MM.1S (cell line): ENCODE measurements at regions not wholly inside any gene's neighbourhood (a gene's known extent, or its start where the extent isn't known, plus 50 kb on each side); places are given as distances from the start of the nearest gene placed in this dataset.

Experiments used
- DNase-seq: peaks from one replicate; pipeline ENCODE4 v3.0.0-alpha.2; 2015
- H2AFZ ChIP-seq: fragments of 300-600 bp; sonication (generic); 2 replicates; pipeline ENCODE4 v1.6.0; 2016; ENCODE audit warnings: antibody characterized with exemption, low read length
- H3F3A ChIP-seq: fragments of 300-600 bp; sonication (generic); 2 replicates; pipeline ENCODE4 v1.6.1; 2016; ENCODE audit warnings: mild to moderate bottlenecking, antibody characterized with exemption, low read length, moderate library complexity, mixed read lengths; ENCODE audit not compliant: insufficient read depth
- H3K27ac ChIP-seq: fragments of 300-600 bp; sonication (generic); 2 replicates; pipeline ENCODE4 v1.5.1; 2016; ENCODE audit warnings: mild to moderate bottlenecking, low read length
- H3K27me3 ChIP-seq: fragments of 300-600 bp; sonication (generic); replicated peaks from 2 replicates; pipeline ENCODE4 v1.6.0; 2016; ENCODE audit warnings: low read length; ENCODE audit not compliant: insufficient read depth
- H3K36me3 ChIP-seq: fragments of 300-600 bp; sonication (generic); replicated peaks from 2 replicates; pipeline ENCODE4 v1.6.1; 2016; ENCODE audit warnings: mild to moderate bottlenecking, low read length, mixed read lengths; ENCODE audit not compliant: insufficient read depth
- H3K4me1 ChIP-seq: fragments of 300-600 bp; sonication (generic); 2 replicates; pipeline ENCODE4 v1.6.1; 2016; ENCODE audit warnings: low read length, mixed read lengths
- H3K4me2 ChIP-seq: fragments of 300-600 bp; sonication (generic); 2 replicates; pipeline ENCODE4 v1.6.0; 2016; ENCODE audit warnings: low read depth, low read length
- H3K4me3 ChIP-seq: fragments of 300-600 bp; sonication (generic); 2 replicates; pipeline ENCODE4 v1.5.1; 2016; ENCODE audit warnings: low read length, mixed read lengths
- H3K79me2 ChIP-seq: fragments of 300-600 bp; sonication (generic); 2 replicates; pipeline ENCODE4 v1.6.1; 2016; ENCODE audit warnings: mixed run types, low read length, mixed read lengths
- H3K9ac ChIP-seq: fragments of 300-600 bp; sonication (generic); 2 replicates; pipeline ENCODE4 v1.6.1; 2016; ENCODE audit warnings: low read length, mixed read lengths
- H3K9me2 ChIP-seq: fragments of 300-600 bp; sonication (generic); replicated peaks from 2 replicates; pipeline ENCODE4 v1.6.1; 2016; ENCODE audit warnings: mild to moderate bottlenecking, low read length, mixed read lengths; ENCODE audit not compliant: insufficient read depth
- H3K9me3 ChIP-seq: fragments of 300-600 bp; sonication (generic); replicated peaks from 2 replicates; pipeline ENCODE4 v1.6.1; 2016; ENCODE audit warnings: mild to moderate bottlenecking, low read length, mixed read lengths; ENCODE audit not compliant: insufficient read depth
- H4K20me1 ChIP-seq: fragments of 300-600 bp; sonication (generic); 2 replicates; pipeline ENCODE4 v1.6.1; 2016; ENCODE audit warnings: mild to moderate bottlenecking, low read length, moderate library complexity, mixed read lengths; ENCODE audit not compliant: insufficient read depth
- CTCF ChIP-seq: fragments of 300-600 bp; sonication (generic); IDR thresholded peaks from 2 replicates; pipeline ENCODE4 v1.5.1; 2016; ENCODE audit warnings: antibody characterized with exemption, low read length, mixed read lengths
- EZH2 ChIP-seq: fragments of 300-600 bp; sonication (generic); optimal IDR thresholded peaks from 2 replicates; pipeline ENCODE3; 2017; ENCODE audit warnings: low read depth, mild to moderate bottlenecking, antibody characterized with exemption, low read length, mixed read lengths
- EZH2phosphoT487 ChIP-seq: fragments of 300-600 bp; sonication (generic); IDR thresholded peaks from 2 replicates; pipeline ENCODE4 v1.6.1; 2018; ENCODE audit warnings: antibody characterized with exemption, low read length

- Histone ChIP-seq H4K20me1 (no peaks in the 10 kb centered on the region), H3K9ac (no peak overlapping the region), H3K27ac (no peak overlapping the region), H3K9me3 (no peaks in the 10 kb centered on the region), H3F3A (no peaks in the 10 kb centered on the region), H3K4me2 (no peak overlapping the region), H2AFZ (no peak overlapping the region), H3K27me3 (no peaks in the 10 kb centered on the region), H3K4me1 (no peaks in the 10 kb centered on the region), H3K9me2 (no peaks in the 10 kb centered on the region), H3K36me3 (no peaks in the 10 kb centered on the region), H3K4me3 (no peak overlapping the region), H3K79me2 (no peaks in the 10 kb centered on the region)
- DNase-seq, result no peak
- TF ChIP-seq CTCF (no peak), EZH2 (no peak), EZH2phosphoT487 (no peak)
Observed at GRCh38 chr7:50212666-50213621, 91.6 kb upstream of the IKZF1 start.

- no peaks in the 10 kb centered on the region for H3K9me3 ChIP-seq
- H4K20me1 ChIP-seq, result no peaks in the 10 kb centered on the region
- H3K9me2 ChIP-seq, result no peaks in the 10 kb centered on the region
- no peak for TF ChIP-seq EZH2
- TF ChIP-seq EZH2phosphoT487, result no peak
- no peak for TF ChIP-seq CTCF
- H3K4me1 ChIP-seq, result no peaks in the 10 kb centered on the region
- no peaks in the 10 kb centered on the region for H3K36me3 ChIP-seq
- no peaks in the 10 kb centered on the region for H3K27me3 ChIP-seq
- no peak for DNase-seq
- no peak overlapping the region for H3K4me3 ChIP-seq
- H2AFZ ChIP-seq, result no peak overlapping the region
- H3K27ac ChIP-seq, result no peak overlapping the region
- H3K4me2 ChIP-seq, result no peak overlapping the region
- H3K79me2 ChIP-seq, result no peaks in the 10 kb centered on the region
- no peaks in the 10 kb centered on the region for H3F3A ChIP-seq
- no peak overlapping the region for H3K9ac ChIP-seq
Observed at GRCh38 chr7:50212016-50212325, 92.5 kb upstream of the IKZF1 start.

GRCh38 chr7:50211130-50212015, 93.1 kb upstream of the IKZF1 start:
- H3K27ac ChIP-seq, result no peak overlapping the region
- H3K4me2 ChIP-seq, result no peak overlapping the region
- no peak overlapping the region for H2AFZ ChIP-seq
- H3K36me3 ChIP-seq, result no peaks in the 10 kb centered on the region
- H3F3A ChIP-seq, result no peaks in the 10 kb centered on the region
- no peaks in the 10 kb centered on the region for H3K27me3 ChIP-seq
- H3K9me2 ChIP-seq, result no peaks in the 10 kb centered on the region
- no peak overlapping the region for H3K4me3 ChIP-seq
- H4K20me1 ChIP-seq, result no peaks in the 10 kb centered on the region
- no peak for DNase-seq
- no peaks in the 10 kb centered on the region for H3K79me2 ChIP-seq
- no peaks in the 10 kb centered on the region for H3K4me1 ChIP-seq
- TF ChIP-seq EZH2 (no peak), EZH2phosphoT487 (no peak), CTCF (no peak)
- no peak overlapping the region for H3K9ac ChIP-seq
- H3K9me3 ChIP-seq, result no peaks in the 10 kb centered on the region
